ENCODE measurements at regions not wholly inside any gene's neighbourhood (a gene's known extent, or its start where the extent isn't known, plus 50 kb on each side); places are given as distances from the start of the nearest gene placed in this dataset.

GRCh38 chr15:95410757-95411156 is 919.7 kb upstream of the NR2F2 start:
- Histone ChIP-seq H3K9me3 (ENCODE audit: severe bottlenecking) (no peaks in the 10 kb centered on the region), H3K27ac (ENCODE audit: poor library complexity, severe bottlenecking) (no peak overlapping the region), H3K4me1 (ENCODE audit: insufficient read depth, poor library complexity, severe bottlenecking) (no peaks in the 10 kb centered on the region), H3K36me3 (ENCODE audit: low read depth) (no peaks in the 10 kb centered on the region), H3K4me3 (ENCODE audit: severe bottlenecking) (no peak overlapping the region), H3K27me3 (ENCODE audit: insufficient read depth, poor library complexity, severe bottlenecking) (no peaks in the 10 kb centered on the region)
- TF ChIP-seq CTCF (IDR thresholded peaks at IDR 0.05; ENCODE audit: poor library complexity, severe bottlenecking): no peak
- no peak for ATAC-seq (ENCODE audit: low read depth)
- no peak for DNase-seq (ENCODE audit: low spot score)

- TF ChIP-seq CTCF (IDR thresholded peaks at IDR 0.05; ENCODE audit: poor library complexity, severe bottlenecking): no peak
- no peaks in the 10 kb centered on the region for H3K36me3 ChIP-seq (ENCODE audit: low read depth)
- no peak overlapping the region for H3K27ac ChIP-seq (ENCODE audit: poor library complexity, severe bottlenecking)
- no peaks in the 10 kb centered on the region for H3K4me1 ChIP-seq (ENCODE audit: insufficient read depth, poor library complexity, severe bottlenecking)
- no peaks in the 10 kb centered on the region for H3K9me3 ChIP-seq (ENCODE audit: severe bottlenecking)
- no peaks in the 10 kb centered on the region for H3K27me3 ChIP-seq (ENCODE audit: insufficient read depth, poor library complexity, severe bottlenecking)
- no peak for DNase-seq (ENCODE audit: low spot score)
- no peak for ATAC-seq (ENCODE audit: low read depth)
- no peak overlapping the region for H3K4me3 ChIP-seq (ENCODE audit: severe bottlenecking)
Observed at GRCh38 chr15:95416576-95416975, 913.9 kb upstream of the NR2F2 start.

- DNase-seq (ENCODE audit: low spot score) (no peak), ATAC-seq (ENCODE audit: low read depth) (no peak)
- no peak overlapping the region for H3K4me3 ChIP-seq (ENCODE audit: severe bottlenecking)
- peaks cover 4% of the 10 kb centered on the region for H3K9me3 ChIP-seq (ENCODE audit: severe bottlenecking)
- H3K36me3 ChIP-seq (ENCODE audit: low read depth): no peaks in the 10 kb centered on the region
- TF ChIP-seq CTCF (IDR thresholded peaks at IDR 0.05; ENCODE audit: poor library complexity, severe bottlenecking): no peak
- H3K27me3 ChIP-seq (ENCODE audit: insufficient read depth, poor library complexity, severe bottlenecking): no peaks in the 10 kb centered on the region
- H3K4me1 ChIP-seq (ENCODE audit: insufficient read depth, poor library complexity, severe bottlenecking): no peaks in the 10 kb centered on the region
- H3K27ac ChIP-seq (ENCODE audit: poor library complexity, severe bottlenecking): no peak overlapping the region
Observed at GRCh38 chr15:95417761-95418160, 912.7 kb upstream of the NR2F2 start.

GRCh38 chr15:95422255-95422654 is 908.2 kb upstream of the NR2F2 start:
- H3K9me3 ChIP-seq (ENCODE audit: severe bottlenecking): peaks cover 4% of the 10 kb centered on the region
- ATAC-seq (ENCODE audit: low read depth): no peak

GRCh38 chr15:95425859-95426258 is 904.6 kb upstream of the NR2F2 start:
- no peaks in the 10 kb centered on the region for H3K4me1 ChIP-seq (ENCODE audit: insufficient read depth, poor library complexity, severe bottlenecking)
- no peak overlapping the region for H3K27ac ChIP-seq (ENCODE audit: poor library complexity, severe bottlenecking)
- peaks cover 4% of the 10 kb centered on the region for H3K9me3 ChIP-seq (ENCODE audit: severe bottlenecking)
- H3K27me3 ChIP-seq (ENCODE audit: insufficient read depth, poor library complexity, severe bottlenecking): no peaks in the 10 kb centered on the region
- no peak for ATAC-seq (ENCODE audit: low read depth)
- H3K36me3 ChIP-seq (ENCODE audit: low read depth): no peaks in the 10 kb centered on the region
- TF ChIP-seq CTCF (IDR thresholded peaks at IDR 0.05; ENCODE audit: poor library complexity, severe bottlenecking): no peak
- DNase-seq (ENCODE audit: low spot score): no peak
- H3K4me3 ChIP-seq (ENCODE audit: severe bottlenecking): no peak overlapping the region

More at GRCh38 chr15:95422255-95422654, 908.2 kb upstream of the NR2F2 start:
- Histone ChIP-seq H3K27ac (ENCODE audit: poor library complexity, severe bottlenecking) (no peak overlapping the region), H3K27me3 (ENCODE audit: insufficient read depth, poor library complexity, severe bottlenecking) (no peaks in the 10 kb centered on the region), H3K36me3 (ENCODE audit: low read depth) (no peaks in the 10 kb centered on the region), H3K4me1 (ENCODE audit: insufficient read depth, poor library complexity, severe bottlenecking) (no peaks in the 10 kb centered on the region), H3K4me3 (ENCODE audit: severe bottlenecking) (no peak overlapping the region)
- no peak for TF ChIP-seq CTCF (IDR thresholded peaks at IDR 0.05; ENCODE audit: poor library complexity, severe bottlenecking)
- DNase-seq (ENCODE audit: low spot score): no peak
